ENCODE measurements at regions not wholly inside any gene's neighbourhood (a gene's known extent, or its start where the extent isn't known, plus 50 kb on each side); places are given as distances from the start of the nearest gene placed in this dataset.

- H3K27ac ChIP-seq (ENCODE audit: low read depth, low read length): no peak overlapping the region
- H3F3A ChIP-seq (ENCODE audit: control insufficient read depth, insufficient read depth): no peaks in the 10 kb centered on the region
- H3K4me3 ChIP-seq (ENCODE audit: low read length): no peak overlapping the region
- no peaks in the 10 kb centered on the region for H3K9me2 ChIP-seq (replicated peaks; ENCODE audit: control insufficient read depth, low read length)
- no peak overlapping the region for H3K4me2 ChIP-seq (ENCODE audit: low read length)
- no peaks in the 10 kb centered on the region for H3K79me2 ChIP-seq (ENCODE audit: control insufficient read depth, low read length)
- H4K20me1 ChIP-seq (ENCODE audit: control insufficient read depth, insufficient read depth, low read depth, low read length): no peaks in the 10 kb centered on the region
- H3K36me3 ChIP-seq (ENCODE audit: control insufficient read depth, low read length): no peaks in the 10 kb centered on the region
- no peaks in the 10 kb centered on the region for H3K9me3 ChIP-seq (ENCODE audit: control insufficient read depth, insufficient read depth, low read length)
- no peaks in the 10 kb centered on the region for H3K27me3 ChIP-seq (ENCODE audit: control insufficient read depth, low read length)
- TF ChIP-seq, protein P1, sequence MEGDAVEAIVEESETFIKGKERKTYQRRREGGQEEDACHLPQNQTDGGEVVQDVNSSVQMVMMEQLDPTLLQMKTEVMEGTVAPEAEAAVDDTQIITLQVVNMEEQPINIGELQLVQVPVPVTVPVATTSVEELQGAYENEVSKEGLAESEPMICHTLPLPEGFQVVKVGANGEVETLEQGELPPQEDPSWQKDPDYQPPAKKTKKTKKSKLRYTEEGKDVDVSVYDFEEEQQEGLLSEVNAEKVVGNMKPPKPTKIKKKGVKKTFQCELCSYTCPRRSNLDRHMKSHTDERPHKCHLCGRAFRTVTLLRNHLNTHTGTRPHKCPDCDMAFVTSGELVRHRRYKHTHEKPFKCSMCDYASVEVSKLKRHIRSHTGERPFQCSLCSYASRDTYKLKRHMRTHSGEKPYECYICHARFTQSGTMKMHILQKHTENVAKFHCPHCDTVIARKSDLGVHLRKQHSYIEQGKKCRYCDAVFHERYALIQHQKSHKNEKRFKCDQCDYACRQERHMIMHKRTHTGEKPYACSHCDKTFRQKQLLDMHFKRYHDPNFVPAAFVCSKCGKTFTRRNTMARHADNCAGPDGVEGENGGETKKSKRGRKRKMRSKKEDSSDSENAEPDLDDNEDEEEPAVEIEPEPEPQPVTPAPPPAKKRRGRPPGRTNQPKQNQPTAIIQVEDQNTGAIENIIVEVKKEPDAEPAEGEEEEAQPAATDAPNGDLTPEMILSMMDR (IDR thresholded peaks at IDR 0.05; ENCODE audit: low read depth, low read length, poor library complexity, severe bottlenecking): no peak
- TF ChIP-seq EZH2phosphoT487 (IDR thresholded peaks at IDR 0.05; ENCODE audit: borderline replicate concordance, low read length): no peak
- no peaks in the 10 kb centered on the region for H3K4me1 ChIP-seq (ENCODE audit: control insufficient read depth, low read length)
Observed at GRCh38 chr18:40915724-40916123, 1039.3 kb upstream of the PIK3C3 start.

GRCh38 chr18:40911582-40912254, 1043.3 kb upstream of the PIK3C3 start:
- Histone ChIP-seq H3K9me2 (replicated peaks; ENCODE audit: control insufficient read depth, low read length) (no peaks in the 10 kb centered on the region), H3K79me2 (ENCODE audit: control insufficient read depth, low read length) (no peaks in the 10 kb centered on the region), H3K9me3 (ENCODE audit: control insufficient read depth, insufficient read depth, low read length) (no peaks in the 10 kb centered on the region), H3K4me3 (ENCODE audit: low read length) (no peak overlapping the region), H3K27ac (ENCODE audit: low read depth, low read length) (no peak overlapping the region), H3F3A (ENCODE audit: control insufficient read depth, insufficient read depth) (no peaks in the 10 kb centered on the region), H3K27me3 (ENCODE audit: control insufficient read depth, low read length) (no peaks in the 10 kb centered on the region), H3K36me3 (ENCODE audit: control insufficient read depth, low read length) (no peaks in the 10 kb centered on the region), H3K4me2 (ENCODE audit: low read length) (no peak overlapping the region), H3K4me1 (ENCODE audit: control insufficient read depth, low read length) (no peaks in the 10 kb centered on the region), H4K20me1 (ENCODE audit: control insufficient read depth, insufficient read depth, low read depth, low read length) (no peaks in the 10 kb centered on the region)
- TF ChIP-seq EZH2phosphoT487 (IDR thresholded peaks at IDR 0.05; ENCODE audit: borderline replicate concordance, low read length): no peak
- TF ChIP-seq, protein P1 (IDR thresholded peaks at IDR 0.05; ENCODE audit: low read depth, low read length, poor library complexity, severe bottlenecking): no peak

- Histone ChIP-seq H3K27ac (ENCODE audit: low read depth, low read length) (no peak overlapping the region), H3K4me1 (ENCODE audit: control insufficient read depth, low read length) (no peaks in the 10 kb centered on the region)
Observed at GRCh38 chr18:40911041-40911440, 1044.0 kb upstream of the PIK3C3 start.

More at GRCh38 chr18:40911041-40911440, 1044.0 kb upstream of the PIK3C3 start:
- Histone ChIP-seq H3F3A (ENCODE audit: control insufficient read depth, insufficient read depth) (no peaks in the 10 kb centered on the region), H3K79me2 (ENCODE audit: control insufficient read depth, low read length) (no peaks in the 10 kb centered on the region), H3K4me3 (ENCODE audit: low read length) (no peak overlapping the region), H3K4me2 (ENCODE audit: low read length) (no peak overlapping the region), H4K20me1 (ENCODE audit: control insufficient read depth, insufficient read depth, low read depth, low read length) (no peaks in the 10 kb centered on the region), H3K27me3 (ENCODE audit: control insufficient read depth, low read length) (no peaks in the 10 kb centered on the region), H3K36me3 (ENCODE audit: control insufficient read depth, low read length) (no peaks in the 10 kb centered on the region), H3K9me3 (ENCODE audit: control insufficient read depth, insufficient read depth, low read length) (no peaks in the 10 kb centered on the region), H3K9me2 (replicated peaks; ENCODE audit: control insufficient read depth, low read length) (no peaks in the 10 kb centered on the region)
- TF ChIP-seq, protein P1 (IDR thresholded peaks at IDR 0.05; ENCODE audit: low read depth, low read length, poor library complexity, severe bottlenecking): no peak
- TF ChIP-seq EZH2phosphoT487 (IDR thresholded peaks at IDR 0.05; ENCODE audit: borderline replicate concordance, low read length): no peak

All from DOHH2 (cell line).